GM18909 (cell line): ENCODE measurements at regions not wholly inside any gene's neighbourhood (a gene's known extent, or its start where the extent isn't known, plus 50 kb on each side); places are given as distances from the start of the nearest gene placed in this dataset.

Experiments used
- ATAC-seq: cut with Tn5 transposase; IDR thresholded peaks from one replicate; pipeline ENCODE4 v1.9.1; 2021; ENCODE audit warnings: mild to moderate bottlenecking; ENCODE audit not compliant: unreplicated experiment, poor library complexity

DNA sequence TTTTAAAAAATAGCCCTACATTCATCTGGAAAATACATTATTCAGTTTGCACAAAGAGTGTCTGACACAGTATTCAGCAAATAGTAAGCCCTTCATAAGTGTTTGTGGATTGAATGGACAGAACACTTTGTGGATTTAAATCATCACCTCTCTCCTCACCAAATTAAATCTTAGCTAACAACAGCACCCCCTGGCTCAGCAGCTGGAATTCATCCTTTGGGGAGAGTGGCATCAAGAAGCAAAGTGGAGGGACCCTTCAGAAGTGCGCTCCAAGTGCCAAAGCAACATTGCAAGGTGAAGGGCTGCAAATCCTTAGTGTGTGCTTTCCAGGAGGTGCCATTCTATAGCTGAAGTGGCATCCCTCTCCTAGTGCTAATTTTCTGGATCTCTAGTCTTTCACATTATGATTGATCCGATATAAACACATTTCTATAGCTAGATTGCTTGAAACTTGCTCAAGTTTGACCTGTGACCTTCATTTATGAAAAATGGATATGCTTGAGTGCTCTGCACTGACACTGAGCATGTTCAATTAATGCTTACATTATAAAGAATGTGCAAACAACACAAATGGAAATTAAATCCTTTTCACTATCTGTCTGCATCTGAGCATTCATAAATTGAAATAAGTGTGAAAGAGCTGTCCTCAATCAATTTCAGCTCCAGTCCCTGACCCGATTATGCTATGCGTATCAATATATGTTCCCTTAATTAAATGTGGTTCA, 891.7 kb downstream of the C6orf118 start:
- ATAC-seq, result no peak

DNA sequence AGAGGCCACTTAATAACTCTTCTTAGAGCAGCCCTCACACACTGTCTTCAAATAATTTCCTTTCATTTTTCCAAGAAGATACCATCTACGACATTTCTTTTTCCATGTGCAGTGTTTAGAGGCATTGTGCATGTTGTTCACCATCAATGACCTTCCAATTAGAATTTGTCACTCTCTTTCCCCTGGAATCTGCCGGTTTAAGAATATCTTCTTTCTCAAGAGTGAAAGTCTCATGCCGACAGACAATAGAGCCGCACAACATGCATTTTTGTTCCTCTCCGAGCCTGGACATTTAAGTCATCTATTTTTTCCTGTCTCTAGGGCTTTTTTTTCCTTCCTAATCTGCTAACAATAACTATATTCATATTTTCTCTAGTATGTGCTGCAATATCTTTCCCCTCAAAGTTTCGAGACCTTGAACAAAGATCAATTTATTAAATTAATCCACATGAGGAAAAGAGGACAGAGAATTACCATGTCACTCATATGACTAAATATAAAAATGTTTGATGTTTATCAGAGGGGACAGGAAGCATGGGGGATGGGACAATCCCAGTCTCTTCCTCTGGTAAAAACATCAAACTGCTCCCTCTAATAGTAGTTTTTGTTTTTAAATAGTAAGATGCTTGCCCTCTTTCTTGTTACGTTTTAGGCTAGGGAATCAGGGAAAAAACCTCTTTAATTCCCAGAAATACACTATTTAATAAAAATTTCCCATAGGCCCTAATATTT, 893.4 kb downstream of the C6orf118 start:
- no peak for ATAC-seq

DNA sequence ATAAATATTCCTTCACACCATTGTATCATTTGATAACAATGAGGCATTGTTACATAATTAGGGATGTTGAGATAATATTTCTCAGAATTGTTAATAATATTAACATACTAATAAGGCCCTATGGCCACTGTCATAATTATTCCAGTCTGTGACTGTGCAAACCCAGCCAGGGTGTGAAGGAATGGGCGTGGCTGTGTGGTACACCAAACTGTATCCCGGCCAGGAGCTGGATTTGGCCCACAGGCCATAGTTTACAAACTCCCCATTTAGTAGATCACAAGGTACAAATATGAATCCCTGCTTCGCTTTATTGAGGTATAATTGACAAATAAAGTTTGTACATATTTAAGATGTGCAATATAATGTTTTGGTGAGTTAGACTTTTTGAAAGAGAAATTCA, 894.7 kb downstream of the C6orf118 start:
- no peak for ATAC-seq

DNA sequence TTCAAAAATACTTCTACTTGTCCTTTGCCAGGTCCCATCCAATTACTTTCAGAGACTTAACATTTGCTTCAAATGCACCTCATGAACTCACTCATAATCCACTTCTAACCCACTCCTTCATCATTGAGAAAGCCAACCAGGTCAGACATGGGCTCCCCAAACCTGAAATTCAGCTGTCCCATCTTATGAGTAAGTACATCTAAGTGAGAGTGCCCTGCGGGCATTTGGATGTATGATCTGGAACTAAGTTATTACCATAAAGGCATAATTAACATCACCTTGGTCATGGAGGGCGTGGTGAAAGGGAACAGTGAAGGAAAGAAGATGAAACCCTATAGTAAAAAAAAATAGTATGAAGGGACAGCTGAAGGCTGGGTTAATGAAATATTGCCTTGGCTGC, 896.8 kb downstream of the C6orf118 start:
- no peak for ATAC-seq

GRCh38 chr6:164410017-164410416, 899.4 kb downstream of the C6orf118 start:
- no peak for ATAC-seq

- ATAC-seq, result no peak
These were observed 899.9 kb downstream of the C6orf118 start for GRCh38 chr6:164409309-164410009.

DNA sequence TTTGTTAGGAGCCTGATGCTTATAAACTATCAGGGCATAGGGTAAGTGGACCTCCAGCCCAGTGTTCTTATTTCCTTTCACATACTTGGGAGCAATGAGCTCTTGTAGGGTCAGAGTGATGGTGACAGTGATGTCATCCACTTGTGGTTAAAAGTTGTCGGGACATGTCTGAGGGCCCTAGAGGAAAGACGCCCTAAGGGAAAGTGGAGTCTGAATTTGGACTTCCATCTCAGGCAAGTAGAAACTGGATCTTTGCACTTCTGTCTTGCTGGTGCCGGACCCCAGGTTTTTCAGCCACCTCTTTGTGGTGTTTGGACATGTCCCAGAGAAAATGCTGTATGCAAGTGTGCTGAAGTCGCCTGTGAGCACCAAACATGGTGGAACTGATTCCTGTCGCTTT, 900.5 kb downstream of the C6orf118 start:
- ATAC-seq, result no peak

- no peak for ATAC-seq
These were observed 904.5 kb downstream of the C6orf118 start for GRCh38 chr6:164404812-164405488.

GRCh38 chr6:164401871-164402270, 907.5 kb downstream of the C6orf118 start:
- no peak for ATAC-seq

- ATAC-seq, result no peak
These were observed 910.8 kb downstream of the C6orf118 start for GRCh38 chr6:164398647-164399046.

DNA sequence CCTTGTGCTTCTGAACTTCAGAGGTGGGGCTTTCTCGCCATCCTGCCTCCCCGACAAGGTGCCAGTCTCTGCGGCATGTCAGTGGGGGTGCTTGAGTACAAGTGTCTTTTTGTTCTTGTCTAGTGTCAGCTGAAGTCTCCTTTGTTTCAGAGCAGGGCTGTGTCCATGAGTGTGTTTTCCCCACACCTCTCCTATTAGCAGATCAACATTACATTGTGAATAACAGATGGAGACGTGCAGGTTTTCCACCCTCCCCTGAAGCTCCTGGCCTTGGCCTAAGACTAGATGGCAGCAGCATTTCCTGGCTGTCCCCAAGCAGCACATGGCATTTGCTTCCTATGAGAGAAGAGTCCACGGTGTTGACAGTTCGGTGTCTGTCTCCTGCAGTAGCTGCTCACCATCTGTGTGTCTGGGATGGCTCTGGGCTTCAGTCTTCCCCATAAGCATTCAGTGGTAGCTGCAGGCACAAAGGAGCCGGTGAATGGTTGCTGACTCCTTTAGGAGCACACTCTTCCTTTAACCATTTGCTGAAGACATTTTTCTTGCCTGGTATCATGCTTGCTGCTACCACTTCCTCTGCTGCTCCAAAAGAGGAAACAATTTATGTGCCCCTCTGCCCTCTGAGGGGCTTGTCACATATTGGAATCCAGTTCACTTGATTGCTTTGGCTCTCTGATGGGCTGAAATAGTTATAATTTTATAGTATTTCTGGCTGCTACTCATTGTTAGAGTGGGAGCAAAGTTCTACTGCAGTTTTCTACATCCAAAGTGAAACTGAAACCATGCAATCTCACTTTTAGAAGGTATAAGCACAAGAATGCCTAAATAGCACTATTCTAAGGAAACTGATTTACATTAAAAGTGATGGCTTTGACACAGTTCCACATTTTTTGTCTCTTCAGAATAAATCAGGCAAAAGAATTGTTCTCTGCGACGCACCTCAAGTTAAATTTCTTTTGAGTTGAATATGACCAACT, 913.0 kb downstream of the C6orf118 start:
- ATAC-seq, result no peak

DNA sequence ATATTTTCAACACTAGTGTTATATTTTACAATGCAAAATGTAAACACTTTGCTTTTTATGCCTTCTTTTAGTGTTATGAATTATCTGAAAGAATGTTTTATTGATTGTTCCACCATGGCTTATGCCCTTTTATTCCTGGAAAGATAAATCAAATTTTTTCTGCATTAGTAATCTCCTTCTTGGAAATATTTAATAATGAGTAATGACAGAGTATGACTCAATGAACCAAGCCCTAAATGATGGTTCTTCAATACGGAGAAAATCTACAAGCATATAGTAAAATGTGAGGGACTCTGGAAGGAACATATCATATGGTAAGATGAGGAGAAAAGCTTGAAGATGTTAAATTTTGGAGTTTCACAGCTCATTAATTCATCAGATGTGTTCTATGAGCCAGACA, 929.6 kb downstream of the C6orf118 start:
- ATAC-seq, result no peak

- ATAC-seq, result no peak
These were observed 931.1 kb downstream of the C6orf118 start for GRCh38 chr6:164378330-164378729.

GRCh38 chr6:164377348-164377918, 932.0 kb downstream of the C6orf118 start:
- no peak for ATAC-seq

DNA sequence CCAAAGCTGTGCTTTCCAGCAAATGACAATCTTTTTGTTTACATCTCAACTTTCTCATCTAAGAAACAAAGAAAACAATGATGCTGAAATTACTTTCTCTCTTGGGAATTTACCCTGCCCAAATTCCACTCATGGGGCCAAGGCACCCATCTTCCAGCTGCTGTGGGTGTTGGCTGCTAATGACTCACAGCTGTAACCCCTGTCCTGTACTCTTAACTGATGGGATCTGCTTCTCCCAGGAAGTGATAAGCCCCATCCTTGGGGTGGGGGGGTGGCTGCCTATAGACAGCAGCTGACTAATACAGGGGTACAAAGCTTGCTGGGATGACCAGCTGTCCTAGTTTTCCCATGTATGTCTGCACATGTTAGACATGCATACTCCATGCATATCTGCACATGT, 938.6 kb downstream of the C6orf118 start:
- no peak for ATAC-seq

GRCh38 chr6:164359441-164359840, 944.9 kb downstream of the QKI start:
- no peak for ATAC-seq

GRCh38 chr6:164359036-164359435, 944.5 kb downstream of the QKI start:
- no peak for ATAC-seq

GRCh38 chr6:164356814-164357213, 942.3 kb downstream of the QKI start:
- ATAC-seq, result no peak

GRCh38 chr6:164347455-164347854, 932.9 kb downstream of the QKI start:
- no peak for ATAC-seq
